ENCODE measurements at regions not wholly inside any gene's neighbourhood (a gene's known extent, or its start where the extent isn't known, plus 50 kb on each side); places are given as distances from the start of the nearest gene placed in this dataset.

GRCh38 chr13:47790755-47791154 is 210.3 kb downstream of the SUCLA2 start:
- TF ChIP-seq CTCF (IDR thresholded peaks at IDR 0.05) (no peak), EZH2 (IDR thresholded peaks at IDR 0.05; ENCODE audit: borderline replicate concordance, insufficient read depth, low read depth, low read length, poor library complexity, severe bottlenecking) (no peak)

All from B cell (primary cell).